HCEC 1CT (cell line): ENCODE measurements at regions not wholly inside any gene's neighbourhood (a gene's known extent, or its start where the extent isn't known, plus 50 kb on each side); places are given as distances from the start of the nearest gene placed in this dataset.
A peak's percentile ranks its signal among the peaks of the same experiment; 100 is the strongest.
"Not testable (repeated sequence)": the region's sequence is repeated elsewhere in the genome, so short reads cannot be mapped to it uniquely, and the experiment has no call there.

ENCODE experiments used
- DNase-seq: peaks from one replicate; pipeline ENCODE4 v3.0.0-alpha.2; 2017

DNA sequence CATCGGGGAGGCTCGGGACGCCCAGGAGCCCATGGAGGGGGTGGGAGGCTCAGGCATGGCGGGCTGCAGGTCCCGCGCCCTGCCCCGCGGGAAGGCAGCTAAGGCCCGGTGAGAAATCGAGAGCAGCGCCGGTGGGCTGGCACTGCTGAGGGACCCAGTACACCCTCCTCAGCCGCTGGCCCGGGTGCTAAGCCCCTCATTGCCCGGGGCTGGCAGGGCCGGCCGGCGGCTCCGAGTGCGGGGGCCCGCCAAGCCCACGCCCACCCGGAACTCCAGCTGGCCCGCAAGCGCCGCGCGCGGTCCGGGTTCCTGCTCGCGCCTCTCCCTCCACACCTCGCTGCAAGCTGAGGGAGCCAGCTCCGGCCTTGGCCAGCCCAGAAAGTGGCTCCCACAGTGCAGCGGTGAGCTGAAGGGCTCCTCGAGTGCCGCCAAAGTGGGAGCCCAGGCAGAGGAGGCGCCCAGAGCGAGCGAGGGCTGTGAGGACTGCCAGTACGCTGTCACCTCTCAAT is 195.0 kb upstream of the PIK3R1 start:
- not testable (repeated sequence) for DNase-seq

DNA sequence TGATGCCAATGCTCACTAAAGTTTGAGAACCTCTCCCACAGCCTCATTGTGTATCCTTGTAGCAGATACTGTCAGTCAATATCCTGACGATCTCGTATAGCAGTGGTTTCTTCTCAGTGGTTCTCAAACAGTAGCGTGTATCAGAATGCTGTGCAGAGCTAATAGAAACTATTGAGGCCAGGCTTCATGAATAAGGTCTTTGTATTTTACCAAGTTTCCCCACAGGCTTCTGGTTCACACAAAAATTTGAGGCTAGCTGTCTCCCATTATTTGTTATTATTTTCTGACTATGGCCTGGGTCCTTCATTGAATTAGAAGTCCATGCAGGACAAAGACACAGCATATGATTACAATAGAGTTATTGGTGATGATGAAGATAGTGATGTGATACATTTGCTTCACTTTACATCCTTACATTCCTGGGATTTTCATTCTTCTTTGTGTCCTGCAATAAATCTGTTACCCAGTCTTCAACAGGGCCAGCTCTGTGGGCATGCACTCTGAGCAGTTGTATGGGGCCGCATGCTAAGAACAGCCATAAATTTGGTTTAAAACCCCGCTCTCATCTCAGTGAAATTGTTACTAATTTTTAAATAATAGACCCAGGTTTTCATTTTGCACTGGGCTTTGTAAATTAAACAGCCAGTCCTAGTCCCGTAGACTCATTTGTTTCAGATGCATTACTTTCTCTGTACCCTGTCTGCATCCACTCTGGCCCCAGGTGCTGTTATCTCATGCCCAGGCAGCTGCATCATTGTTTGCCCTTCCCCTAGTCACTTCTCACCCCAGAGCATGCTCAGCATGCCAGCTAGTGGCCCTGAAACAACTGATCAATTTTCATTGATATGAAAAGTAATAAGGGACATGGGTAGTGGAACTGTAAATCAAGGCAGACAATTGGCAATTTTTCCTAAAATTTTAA is 199.9 kb upstream of the PIK3R1 start:
- DNase-seq, result no peak

DNA sequence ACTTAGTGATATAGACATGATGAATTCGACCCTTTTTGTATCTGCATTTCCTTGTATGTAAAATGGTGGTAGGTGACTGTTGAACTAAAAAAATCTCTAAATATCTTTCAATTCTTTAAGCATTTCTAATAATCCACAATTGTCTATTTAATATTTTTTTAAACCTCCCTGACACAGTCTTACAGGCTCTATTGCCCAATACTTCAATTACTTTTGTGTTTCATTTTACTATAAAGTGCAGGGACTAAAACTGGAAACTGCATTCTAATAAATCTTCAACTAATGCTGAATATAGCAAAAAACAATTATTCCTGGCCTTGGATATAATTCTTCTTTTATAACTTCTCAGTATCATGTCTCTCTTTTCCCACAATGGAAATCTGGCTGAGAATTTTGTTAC is 202.7 kb upstream of the PIK3R1 start:
- no peak for DNase-seq

- peak; percentile 66 for DNase-seq
Observed at GRCh38 chr5:68012429-68012828, 203.1 kb upstream of the PIK3R1 start.

GRCh38 chr5:68011801-68012200 is 203.8 kb upstream of the PIK3R1 start:
- DNase-seq, result peak; percentile 41

- DNase-seq, result no peak
Observed at GRCh38 chr5:68011259-68011760, 204.2 kb upstream of the PIK3R1 start.

DNA sequence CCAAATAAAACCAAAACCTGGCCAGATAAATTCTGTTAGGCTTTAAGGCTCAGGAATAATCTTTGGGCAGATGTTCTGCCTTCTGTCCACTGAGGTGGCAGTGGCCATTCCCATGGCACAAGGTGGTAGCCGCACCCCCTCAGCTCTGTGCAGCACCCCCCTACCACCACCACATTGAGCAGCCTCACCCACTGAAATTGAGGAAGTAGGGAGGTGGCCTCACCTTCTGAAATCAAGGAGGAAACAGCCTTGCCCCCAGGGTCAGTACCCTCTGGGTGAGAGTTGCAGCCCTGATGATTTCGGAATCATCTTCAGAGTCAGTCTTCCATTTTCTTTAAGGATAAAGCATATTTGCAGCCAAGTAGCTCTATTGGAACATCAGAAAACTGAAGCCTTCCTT is 204.8 kb upstream of the PIK3R1 start:
- no peak for DNase-seq

- DNase-seq, result peak; percentile 86
Observed at GRCh38 chr5:68007451-68007850, 208.1 kb upstream of the PIK3R1 start.

GRCh38 chr5:68002836-68003235 is 212.7 kb upstream of the PIK3R1 start:
- DNase-seq, result no peak

GRCh38 chr5:68000805-68001204 is 214.8 kb upstream of the PIK3R1 start:
- no peak for DNase-seq

DNA sequence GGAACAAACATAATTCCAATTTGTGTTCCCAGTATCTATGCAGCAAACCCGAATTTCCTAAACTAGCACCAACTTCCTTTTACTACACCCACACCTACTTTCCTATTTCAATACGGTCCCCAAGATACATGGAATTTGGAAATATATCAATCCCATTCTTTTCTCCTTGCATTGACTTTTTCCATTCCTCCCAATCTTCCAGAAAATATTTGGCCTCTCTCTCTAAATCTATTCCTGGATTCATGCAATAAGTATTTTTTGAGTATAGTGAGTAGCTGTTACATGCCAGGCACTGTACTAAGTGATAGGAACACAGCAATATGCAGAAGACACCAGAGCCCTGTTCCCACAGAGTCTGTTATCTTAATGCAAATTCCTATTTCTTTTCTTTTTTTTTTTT is 216.2 kb upstream of the PIK3R1 start:
- DNase-seq, result no peak

GRCh38 chr5:67998709-67999261 is 216.8 kb upstream of the PIK3R1 start:
- DNase-seq, result peak; percentile 81

DNA sequence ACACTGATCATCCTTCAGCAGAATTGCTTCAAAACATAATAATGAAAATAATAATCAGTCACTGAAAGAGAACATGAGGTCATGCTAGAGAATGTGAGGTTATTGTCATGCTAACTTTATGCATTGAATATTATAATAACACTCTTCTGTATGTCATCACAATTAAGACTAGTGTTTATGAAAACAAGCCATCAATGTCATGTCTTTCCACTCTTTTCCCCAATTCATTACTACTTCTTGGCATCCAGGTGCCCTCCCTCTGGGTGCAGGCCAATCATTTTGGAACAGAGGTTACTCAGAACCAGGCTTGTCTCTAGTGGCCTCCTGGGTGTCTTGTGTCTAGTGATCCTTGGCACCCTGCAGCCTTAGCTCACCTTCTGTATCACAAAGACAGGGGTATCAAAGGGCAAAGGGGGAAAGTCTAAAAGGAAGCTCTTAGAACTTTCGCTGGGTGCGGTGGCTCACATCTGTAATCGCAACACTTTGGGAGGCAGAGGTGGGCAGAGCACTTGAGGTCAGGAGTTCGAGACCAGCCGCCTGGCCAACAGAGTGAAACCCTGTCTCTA is 217.6 kb upstream of the PIK3R1 start:
- no peak for DNase-seq

DNA sequence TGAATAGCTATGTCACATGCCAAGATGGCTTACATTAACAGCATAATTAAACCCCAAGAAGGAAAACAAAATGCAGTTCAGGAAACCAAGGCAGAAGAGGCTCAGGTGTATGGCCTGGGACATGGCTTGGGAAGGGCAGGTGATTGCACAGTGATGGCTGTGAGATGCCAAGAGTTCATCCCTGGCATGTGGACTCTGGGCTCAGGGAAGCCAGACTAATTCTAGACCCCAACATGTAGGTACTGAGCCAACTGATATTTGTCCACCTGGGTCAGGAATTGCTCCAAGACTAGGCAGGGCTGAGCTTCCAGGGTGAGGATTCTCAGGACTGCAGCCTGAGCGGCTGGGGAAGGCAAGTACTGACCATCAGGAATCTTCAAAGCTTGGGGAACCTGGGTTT is 218.4 kb upstream of the PIK3R1 start:
- DNase-seq, result no peak

DNA sequence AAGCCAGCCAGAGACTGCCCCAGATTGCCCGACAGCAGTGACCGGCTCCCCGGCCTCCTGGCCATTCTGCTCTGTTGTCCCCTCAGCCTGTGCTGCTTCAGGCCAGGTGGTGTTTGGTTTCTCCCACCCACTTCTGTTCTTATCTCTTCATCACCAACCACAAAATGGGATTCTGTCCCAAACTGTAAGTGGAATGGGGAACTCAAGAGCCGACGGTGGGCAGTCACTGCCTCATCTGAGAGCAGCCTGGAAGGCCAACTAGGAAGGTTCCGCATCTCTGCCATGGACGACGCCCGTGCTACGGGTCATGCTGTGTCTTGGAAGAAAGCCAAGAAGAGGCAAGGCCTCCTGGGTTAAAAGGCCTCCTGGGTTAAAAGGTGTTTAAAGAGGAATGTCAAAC is 219.0 kb upstream of the PIK3R1 start:
- DNase-seq, result no peak

DNA sequence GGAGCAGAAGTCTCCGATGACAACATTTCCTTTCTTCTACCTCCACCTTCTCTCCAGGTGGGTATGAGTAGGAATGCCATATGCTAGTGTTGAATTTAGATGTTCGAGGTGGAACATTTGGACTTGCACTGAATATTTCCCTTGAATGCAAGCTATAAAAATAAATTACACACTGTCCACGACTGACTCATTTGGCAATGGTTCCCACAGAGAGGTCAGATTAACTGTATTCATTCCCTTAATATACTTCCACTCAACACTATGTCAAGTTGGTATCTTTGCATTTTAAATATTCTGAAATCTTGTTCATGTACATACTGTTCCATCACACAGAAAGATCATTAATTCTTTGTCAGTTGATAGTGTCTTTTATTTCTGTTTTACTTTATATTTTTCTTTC is 222.6 kb upstream of the PIK3R1 start:
- peak; percentile 45 for DNase-seq

DNA sequence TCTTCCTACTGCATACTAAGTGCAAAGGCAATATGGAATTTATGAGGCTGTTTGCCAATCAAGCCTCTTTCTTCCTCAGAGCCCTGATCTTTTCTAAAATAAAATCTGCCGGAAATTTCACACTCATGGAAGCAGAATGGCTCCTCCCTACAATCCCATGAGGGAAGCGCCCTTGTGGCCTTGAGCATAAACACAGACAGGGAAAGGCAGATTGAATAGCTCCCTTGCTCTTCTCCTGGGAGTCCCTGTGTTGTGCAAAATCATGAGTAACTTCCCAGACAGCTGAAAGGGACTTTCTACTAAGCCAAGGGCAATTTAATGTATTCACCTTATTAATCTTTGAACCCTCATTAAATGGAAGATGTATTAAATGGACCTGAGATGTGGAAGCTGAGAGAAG is 226.1 kb upstream of the PIK3R1 start:
- DNase-seq, result peak; percentile 84

DNA sequence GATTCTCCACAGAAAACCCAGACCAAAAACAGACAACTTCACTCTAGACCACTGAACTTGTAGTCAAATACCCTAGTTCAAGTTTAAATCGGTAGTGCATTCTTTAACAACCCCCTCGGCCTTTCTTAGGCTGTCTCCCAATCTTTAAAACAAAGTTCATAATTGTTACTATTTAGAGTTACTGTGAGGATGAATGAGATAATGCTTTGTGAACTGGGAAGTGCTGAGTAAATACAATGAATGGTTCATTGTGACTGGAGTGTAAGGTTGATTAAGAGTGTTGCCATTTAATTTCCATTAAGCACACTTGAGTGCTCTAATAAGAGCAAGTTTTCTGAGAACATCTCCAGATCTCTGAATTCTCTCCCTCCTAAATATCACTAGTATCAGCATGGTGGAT is 228.8 kb upstream of the PIK3R1 start:
- no peak for DNase-seq

DNA sequence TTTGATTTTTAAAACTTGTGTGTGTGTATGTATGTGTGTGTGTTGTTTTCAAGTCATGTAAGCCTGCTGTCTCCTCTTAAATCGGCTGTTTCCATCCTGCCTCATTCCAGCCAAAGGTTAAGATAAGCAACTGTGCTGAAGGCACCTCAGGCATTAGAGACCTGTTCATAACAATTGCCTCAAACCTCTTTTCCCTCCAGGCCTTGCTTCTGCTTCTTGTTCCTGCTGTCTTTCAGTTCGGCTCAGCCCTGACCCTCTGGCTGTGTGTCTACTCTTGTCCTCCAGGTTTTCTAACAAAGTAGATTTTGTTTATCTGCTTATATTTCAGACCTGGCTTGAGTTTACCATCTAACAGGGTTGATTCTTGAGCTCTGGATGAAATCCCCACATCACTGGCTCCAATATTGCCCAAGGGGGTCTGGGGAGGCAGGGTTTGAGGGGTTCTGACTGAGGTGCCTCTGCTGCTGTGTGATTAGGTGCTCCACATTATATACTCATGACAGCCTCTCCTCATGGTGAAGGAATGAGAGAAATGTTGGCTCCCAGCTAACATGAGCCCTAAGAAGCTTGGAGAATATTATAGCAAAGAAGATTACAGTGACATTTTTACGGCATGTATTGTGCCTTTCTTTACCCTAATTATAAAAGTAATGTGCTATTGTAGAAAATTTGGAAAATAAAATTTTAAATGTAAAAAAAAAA is 229.7 kb upstream of the PIK3R1 start:
- DNase-seq, result no peak

GRCh38 chr5:67984546-67984945 is 231.0 kb upstream of the PIK3R1 start:
- no peak for DNase-seq

- peak; percentile 85 for DNase-seq
Observed at GRCh38 chr5:67983251-67984110, 232.1 kb upstream of the PIK3R1 start.

GRCh38 chr5:67982160-67982559 is 233.4 kb upstream of the PIK3R1 start:
- not testable (repeated sequence) for DNase-seq
